WTC11 (cell line): ENCODE measurements at regions not wholly inside any gene's neighbourhood (a gene's known extent, or its start where the extent isn't known, plus 50 kb on each side); places are given as distances from the start of the nearest gene placed in this dataset.
A peak's percentile ranks its signal among the peaks of the same experiment; 100 is the strongest.

Source experiments
- ATAC-seq: fragments of 200-7000 bp; cut with Tn5 transposase; 2 replicates; pipeline ENCODE4 v1.10.0; 2021; ENCODE audit warnings: mild to moderate bottlenecking, moderate library complexity
- CTCF ChIA-PET: fragments of 300-600 bp; sonication (Branson Sonifier 250); formaldehyde crosslinking; loops from one replicate; lab custom pipeline; 2021; ENCODE audit warnings: antibody characterized with exemption; lab: Charles Lee
- POLR2A ChIA-PET: fragments of 350-600 bp; sonication (Branson Sonifier 250); formaldehyde crosslinking; loops from one replicate; lab custom pipeline; 2021; ENCODE audit warnings: antibody characterized with exemption; lab: Charles Lee
- DNase-seq: peaks from one replicate; pipeline ENCODE4 v3.0.0; 2021; ENCODE audit warnings: low spot score
- H3K27ac Mint-ChIP-seq: 2 replicates; pipeline ENCODE4 v1.8.0; 2021; ENCODE audit warnings: mixed read lengths
- H3K27me3 Mint-ChIP-seq: 2 replicates; pipeline ENCODE4 v1.8.0; 2021; ENCODE audit warnings: low read depth, mild to moderate bottlenecking, moderate library complexity, mixed read lengths
- H3K36me3 Mint-ChIP-seq: 2 replicates; pipeline ENCODE4 v1.8.0; 2021; ENCODE audit warnings: mixed read lengths
- H3K4me1 Mint-ChIP-seq: 2 replicates; pipeline ENCODE4 v1.8.0; 2022; ENCODE audit warnings: mixed read lengths
- H3K4me3 Mint-ChIP-seq: 2 replicates; pipeline ENCODE4 v1.8.0; 2021; ENCODE audit warnings: mild to moderate bottlenecking, moderate library complexity, mixed read lengths
- H3K9me3 Mint-ChIP-seq: 2 replicates; pipeline ENCODE4 v1.8.0; 2021; ENCODE audit warnings: mixed read lengths
- AR ChIP-seq: fragments of 250-450 bp; sonication (Bioruptor Pico); IDR thresholded peaks from 2 replicates; pipeline ENCODE4 v1.9.0; 2021; ENCODE audit warnings: mild to moderate bottlenecking
- ATF2 ChIP-seq: sonication (generic); formaldehyde crosslinking; IDR thresholded peaks from 2 replicates; pipeline ENCODE4 v1.8.1; 2022; ENCODE audit warnings: low read depth, missing genetic modification reagents, borderline replicate concordance
- CBFB ChIP-seq: sonication (generic); formaldehyde crosslinking; IDR thresholded peaks from 2 replicates; pipeline ENCODE4 v1.8.1; 2022; ENCODE audit warnings: mild to moderate bottlenecking, low read depth, missing genetic modification reagents
- E2F5 ChIP-seq: sonication (generic); formaldehyde crosslinking; IDR thresholded peaks from 2 replicates; pipeline ENCODE4 v1.8.1; 2022; ENCODE audit warnings: mild to moderate bottlenecking, moderate library complexity, missing genetic modification reagents
- FOXK1 ChIP-seq: sonication (generic); formaldehyde crosslinking; IDR thresholded peaks from 2 replicates; pipeline ENCODE4 v1.8.0; 2022; ENCODE audit warnings: mild to moderate bottlenecking, moderate library complexity, missing genetic modification reagents
- GABPB1 ChIP-seq: sonication (generic); formaldehyde crosslinking; IDR thresholded peaks from 2 replicates; pipeline ENCODE4 v1.8.1; 2023; ENCODE audit warnings: mild to moderate bottlenecking, missing genetic modification reagents
- IRF1 ChIP-seq: sonication (generic); formaldehyde crosslinking; IDR thresholded peaks from 2 replicates; pipeline ENCODE4 v1.8.0; 2023; ENCODE audit warnings: missing genetic modification reagents
- JUN ChIP-seq: sonication (generic); formaldehyde crosslinking; IDR thresholded peaks from 2 replicates; pipeline ENCODE4 v1.8.0; 2023; ENCODE audit warnings: mild to moderate bottlenecking, missing genetic modification reagents
- KAT7 ChIP-seq: sonication (generic); formaldehyde crosslinking; IDR thresholded peaks from 2 replicates; pipeline ENCODE4 v1.8.1; 2023; ENCODE audit warnings: missing genetic modification reagents, mild to moderate bottlenecking, borderline replicate concordance
- NR3C1 ChIP-seq: sonication (generic); formaldehyde crosslinking; conservative IDR thresholded peaks from 2 replicates; pipeline ENCODE4 v1.8.1; 2023; ENCODE audit warnings: low read depth, mild to moderate bottlenecking, missing genetic modification reagents
- OVOL2 ChIP-seq: fragments of 250-450 bp; sonication (Bioruptor Pico); IDR thresholded peaks from 2 replicates; pipeline ENCODE4 v1.9.0; 2021; ENCODE audit warnings: mild to moderate bottlenecking, borderline replicate concordance
- PREB ChIP-seq: sonication (generic); formaldehyde crosslinking; IDR thresholded peaks from 2 replicates; pipeline ENCODE4 v1.8.1; 2022; ENCODE audit warnings: mild to moderate bottlenecking, missing genetic modification reagents, moderate library complexity, borderline replicate concordance
- SOX15 ChIP-seq: fragments of 250-450 bp; sonication (Bioruptor Pico); IDR thresholded peaks from 2 replicates; pipeline ENCODE4 v1.9.0; 2021; ENCODE audit warnings: mild to moderate bottlenecking
- USF1 ChIP-seq: sonication (generic); formaldehyde crosslinking; IDR thresholded peaks from 2 replicates; pipeline ENCODE4 v1.8.0; 2022; ENCODE audit warnings: mild to moderate bottlenecking, missing genetic modification reagents
- USF2 ChIP-seq: sonication (generic); formaldehyde crosslinking; IDR thresholded peaks from 2 replicates; pipeline ENCODE4 v1.8.1; 2023; ENCODE audit warnings: mild to moderate bottlenecking, missing genetic modification reagents, moderate library complexity
- ZNF219 ChIP-seq: sonication (generic); formaldehyde crosslinking; IDR thresholded peaks from 2 replicates; pipeline ENCODE4 v1.8.0; 2023; ENCODE audit warnings: missing genetic modification reagents, mild to moderate bottlenecking, borderline replicate concordance
- ZNF671 ChIP-seq: fragments of 250-450 bp; sonication (Bioruptor Pico); IDR thresholded peaks from 2 replicates; pipeline ENCODE4 v1.8.0; 2021; ENCODE audit warnings: mild to moderate bottlenecking

GRCh38 chr1:73556270-73556669, 641.7 kb downstream of the LRRIQ3 start (continued):
- TF ChIP-seq PREB (CRISPR knock-in tag) (no peak), OVOL2 (CRISPR knock-in tag) (no peak)

GRCh38 chr1:73537400-73537799, 660.6 kb downstream of the LRRIQ3 start:
- Mint-ChIP-seq H3K36me3 (peaks cover 21% of the 10 kb centered on the region), H3K4me3 (no peak overlapping the region), H3K27ac (no peak overlapping the region), H3K27me3 (no peaks in the 10 kb centered on the region), H3K9me3 (peaks cover 26% of the 10 kb centered on the region), H3K4me1 (peaks cover 3% of the 10 kb centered on the region; the same call in 1 of the 2 replicates)
- ChIA-PET CTCF (no interaction called here), POLR2A (no interaction called here)
- TF ChIP-seq ZNF219 (CRISPR knock-in tag) (no peak), USF2 (CRISPR knock-in tag) (no peak), NR3C1 (CRISPR knock-in tag) (no peak), E2F5 (CRISPR knock-in tag) (no peak), CBFB (no peak)
- ATAC-seq (peak; percentile 74), DNase-seq (peak; percentile 55)

- Mint-ChIP-seq H3K4me1 (0 out of 2 replicates have a peak, but pooled peaks cover 3% of the 10 kb centered on the region), H3K27ac (no peak overlapping the region), H3K9me3 (no peaks in the 10 kb centered on the region), H3K27me3 (no peaks in the 10 kb centered on the region)
- DNase-seq, result no peak
- TF ChIP-seq ZNF671 (CRISPR knock-in tag), result no peak
- TF ChIP-seq KAT7 (CRISPR knock-in tag), result no peak
- no peak for TF ChIP-seq IRF1 (CRISPR knock-in tag)
- TF ChIP-seq ATF2 (CRISPR knock-in tag), result no peak
- no peak for TF ChIP-seq FOXK1 (CRISPR knock-in tag)
- no peak for TF ChIP-seq JUN (CRISPR knock-in tag)
- TF ChIP-seq AR (CRISPR knock-in tag), result no peak
- no peak for TF ChIP-seq GABPB1 (CRISPR knock-in tag)
- no peak for TF ChIP-seq SOX15 (CRISPR knock-in tag)
- no peak for TF ChIP-seq USF1
- TF ChIP-seq, all 79 proteins: peak for 0
- POLR2A ChIA-PET, result no interaction called here
- ATAC-seq, result no peak
- Mint-ChIP-seq H3K36me3 (no peaks in the 10 kb centered on the region), H3K4me3 (no peak overlapping the region)
- CTCF ChIA-PET, result no interaction called here
These were observed 680.3 kb downstream of the LRRIQ3 start for GRCh38 chr1:73517603-73518191.
